Erythroblast (primary cell): ENCODE measurements at regions not wholly inside any gene's neighbourhood (a gene's known extent, or its start where the extent isn't known, plus 50 kb on each side); places are given as distances from the start of the nearest gene placed in this dataset.

Source experiments
- GATA1 ChIP-seq: IDR thresholded peaks from 2 replicates; pipeline ENCODE4 v1.6.1; 2011; ENCODE audit warnings: low read depth, mild to moderate bottlenecking, control low read depth, low read length, moderate library complexity
- POLR2A ChIP-seq: IDR thresholded peaks from 2 replicates; pipeline ENCODE4 v1.6.1; 2011; ENCODE audit warnings: mild to moderate bottlenecking, low read length

DNA sequence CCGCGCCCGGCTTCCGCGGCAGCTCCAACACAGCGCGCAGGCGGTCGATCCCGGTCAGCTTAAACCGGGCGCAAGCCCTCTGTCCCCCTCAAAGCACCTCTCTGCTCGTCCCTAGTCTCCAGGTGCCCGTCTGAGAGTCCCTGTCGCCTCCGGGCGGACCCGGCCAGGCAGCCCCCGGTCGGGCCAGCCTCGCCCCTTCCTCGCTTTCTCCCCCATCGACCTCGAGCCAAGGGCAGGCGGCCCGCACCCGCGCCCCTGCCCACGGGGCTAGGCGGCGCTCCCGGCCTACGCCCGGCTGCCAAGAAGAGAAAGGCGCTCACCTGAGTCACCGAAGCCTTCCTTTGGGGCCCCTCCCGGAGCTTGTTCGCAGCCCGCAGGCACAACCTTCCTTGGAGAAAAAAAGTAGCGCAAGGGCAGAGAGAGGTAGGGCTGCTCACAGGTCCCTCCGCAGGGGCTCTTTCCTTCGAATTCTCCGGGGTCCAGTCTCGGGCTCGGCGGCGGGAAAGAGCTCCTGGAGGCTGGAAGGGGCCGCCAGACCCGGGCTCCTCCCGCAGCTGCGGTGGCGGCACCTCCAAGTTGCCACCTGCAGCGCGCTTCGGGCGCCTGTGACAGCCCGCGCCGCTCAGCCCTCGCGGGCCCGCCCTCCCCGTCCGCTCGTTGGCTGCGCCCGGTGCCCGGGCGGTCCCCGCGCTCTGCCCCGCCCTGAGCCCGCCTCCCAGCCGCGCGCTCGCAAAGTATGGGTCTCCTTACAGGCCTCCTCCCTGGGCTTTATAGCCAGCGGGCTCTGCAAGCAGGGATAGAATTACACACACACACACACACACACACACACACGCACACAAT lies 86.5 kb upstream of the EPB41L3 start:
- TF ChIP-seq POLR2A (no peak), GATA1 (no peak)
